Memory B cell (primary cell): ENCODE measurements at regions not wholly inside any gene's neighbourhood (a gene's known extent, or its start where the extent isn't known, plus 50 kb on each side); places are given as distances from the start of the nearest gene placed in this dataset.
"Not testable (repeated sequence)": the region's sequence is repeated elsewhere in the genome, so short reads cannot be mapped to it uniquely, and the experiment has no call there.

Source experiments
- ATAC-seq: fragments of 150-1000 bp; cut with Tn5 transposase; 2 replicates; pipeline ENCODE4 v1.10.0; 2021; ENCODE audit warnings: low read depth, mild to moderate bottlenecking, moderate library complexity
- DNase-seq, 2 donors: peaks; one replicate each; pipeline ENCODE4 v3.0.0; 2022; ENCODE audit warnings: low spot score in 2 of 2
- H3K27ac Mint-ChIP-seq: one replicate; pipeline ENCODE4 v1.8.0; 2022; ENCODE audit warnings: mild to moderate bottlenecking, moderate library complexity, mixed read lengths
- H3K27me3 Mint-ChIP-seq: one replicate; pipeline ENCODE4 v1.8.0; 2022; ENCODE audit warnings: mixed read lengths
- H3K36me3 Mint-ChIP-seq: one replicate; pipeline ENCODE4 v1.8.0; 2022; ENCODE audit warnings: mild to moderate bottlenecking, mixed read lengths
- H3K4me1 Mint-ChIP-seq: one replicate; pipeline ENCODE4 v1.8.0; 2022; ENCODE audit warnings: mixed read lengths
- H3K4me3 Mint-ChIP-seq: one replicate; pipeline ENCODE4 v1.8.0; 2022; ENCODE audit warnings: mild to moderate bottlenecking, moderate library complexity, mixed read lengths
- H3K9me3 Mint-ChIP-seq: one replicate; pipeline ENCODE4 v1.8.0; 2022; ENCODE audit warnings: mixed read lengths

DNA sequence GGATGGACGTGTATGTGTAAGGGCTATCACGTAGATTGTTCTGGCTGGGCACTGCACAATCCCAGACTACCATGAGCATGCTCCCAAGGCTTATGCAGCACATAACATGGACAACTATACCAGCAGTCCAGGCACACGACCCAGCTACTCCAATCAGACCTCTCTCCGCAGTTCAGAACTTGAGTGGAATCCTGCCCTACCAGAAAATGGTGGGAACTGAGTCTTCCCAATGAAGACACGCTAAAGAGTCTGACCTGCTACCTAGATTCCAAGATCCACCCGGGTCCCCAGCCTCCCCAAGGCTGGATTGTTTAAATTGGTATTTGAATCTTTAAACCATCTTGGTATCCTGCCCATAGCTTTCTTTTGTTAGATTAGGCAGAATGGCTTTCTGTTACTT, 251.3 kb upstream of the KAZN start:
- Mint-ChIP-seq H3K9me3 (no peaks in the 10 kb centered on the region), H3K4me3 (no peak overlapping the region), H3K27ac (no peak overlapping the region), H3K27me3 (peaks cover 8% of the 10 kb centered on the region), H3K4me1 (no peaks in the 10 kb centered on the region), H3K36me3 (no peaks in the 10 kb centered on the region)
- DNase-seq (no peak), ATAC-seq (no peak)

DNA sequence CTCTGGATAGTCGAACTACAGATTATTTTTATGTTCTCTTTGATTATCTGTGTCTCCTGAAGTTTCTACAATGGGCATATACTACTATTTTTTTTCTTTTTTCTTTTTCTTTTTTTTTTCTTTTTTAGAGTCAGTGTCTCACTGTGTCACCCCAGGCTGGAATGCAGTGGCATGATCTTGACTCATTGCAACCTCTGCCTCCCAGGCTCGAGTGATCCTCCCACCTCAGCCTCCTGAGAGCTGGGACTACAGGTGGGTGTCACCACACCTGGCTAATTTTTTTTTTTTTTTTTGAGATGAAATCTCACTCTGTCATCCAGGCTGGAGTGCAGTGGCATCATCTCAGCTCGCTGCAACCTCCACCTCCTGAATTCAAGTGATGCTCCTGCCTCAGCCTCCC, 250.7 kb upstream of the KAZN start:
- H3K27me3 Mint-ChIP-seq = peaks cover 8% of the 10 kb centered on the region
- no peaks in the 10 kb centered on the region for H3K4me1 Mint-ChIP-seq

DNA sequence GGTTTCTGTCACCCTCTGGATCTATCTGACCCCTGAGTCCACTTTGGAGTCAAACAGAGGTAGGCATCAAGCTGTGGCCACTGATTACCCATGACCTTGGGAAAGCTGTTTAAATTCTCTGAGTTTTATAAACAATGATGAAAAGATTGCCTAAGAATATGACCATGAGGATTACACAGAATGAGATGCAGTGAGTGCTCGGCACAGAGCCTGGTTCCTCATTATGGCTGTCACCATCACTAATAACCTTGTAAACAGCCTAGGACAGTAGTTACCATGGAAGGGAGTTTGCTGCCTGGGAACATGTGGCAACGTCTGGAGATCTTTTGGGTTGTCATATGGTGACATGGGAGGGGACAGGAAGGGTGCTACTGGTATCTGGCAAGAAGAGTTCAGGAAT, 248.3 kb upstream of the KAZN start:
- no peaks in the 10 kb centered on the region for H3K4me1 Mint-ChIP-seq
- H3K27me3 Mint-ChIP-seq = peaks cover 3% of the 10 kb centered on the region
- H3K36me3 Mint-ChIP-seq = no peaks in the 10 kb centered on the region
- no peak for ATAC-seq
- no peak overlapping the region for H3K27ac Mint-ChIP-seq
- no peak overlapping the region for H3K4me3 Mint-ChIP-seq
- no peak for DNase-seq
- H3K9me3 Mint-ChIP-seq = peaks cover 4% of the 10 kb centered on the region

More for the DNA sequence above, 250.7 kb upstream of the KAZN start:
- H3K36me3 Mint-ChIP-seq = no peaks in the 10 kb centered on the region
- H3K9me3 Mint-ChIP-seq = no peaks in the 10 kb centered on the region
- no peak overlapping the region for H3K27ac Mint-ChIP-seq
- no peak overlapping the region for H3K4me3 Mint-ChIP-seq
- ATAC-seq (no peak), DNase-seq (no peak)

DNA sequence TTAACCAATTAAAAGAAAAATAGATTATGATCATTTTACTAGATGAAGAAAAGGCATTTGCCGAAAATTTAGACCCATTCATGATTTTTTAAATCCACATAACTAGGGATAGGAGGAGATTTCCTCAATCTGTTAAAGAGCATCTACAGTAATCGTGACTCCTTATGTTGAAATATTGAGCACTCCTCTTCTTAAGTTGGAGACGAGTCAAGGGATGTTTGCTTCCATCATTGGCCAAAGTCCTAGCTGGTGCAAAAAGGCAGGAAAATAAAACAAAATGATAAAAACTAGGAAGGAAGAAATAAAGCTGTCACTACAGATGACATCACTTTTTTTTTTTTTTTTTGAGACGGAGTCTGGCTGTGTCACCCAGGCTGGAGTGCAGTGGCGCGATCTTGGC, 245.6 kb upstream of the KAZN start:
- ATAC-seq = no peak
- Mint-ChIP-seq H3K36me3 (peaks cover 2% of the 10 kb centered on the region), H3K9me3 (peaks cover 10% of the 10 kb centered on the region), H3K27me3 (peaks cover 3% of the 10 kb centered on the region), H3K4me1 (no peaks in the 10 kb centered on the region), H3K4me3 (no peak overlapping the region), H3K27ac (no peak overlapping the region)
- no peak for DNase-seq

DNA sequence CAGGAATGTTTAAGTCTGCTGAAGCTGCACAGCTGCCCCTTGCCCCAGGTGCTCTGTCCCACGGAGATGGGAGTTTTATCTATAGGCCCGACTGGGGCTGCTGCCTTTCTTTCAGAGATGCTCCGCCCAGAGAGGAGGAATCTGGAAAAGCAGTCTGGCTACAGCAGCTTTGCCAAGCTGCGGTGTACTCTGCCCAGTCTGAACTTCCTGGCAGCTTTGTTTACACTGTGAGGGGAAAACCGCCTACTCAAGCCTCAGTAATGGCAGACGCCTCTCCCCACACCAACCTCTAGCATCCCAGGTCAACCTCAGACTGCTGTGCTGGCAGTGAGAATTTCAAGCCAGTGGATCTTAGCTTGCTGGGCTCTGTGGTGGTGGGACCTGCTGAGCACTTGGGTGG, 237.5 kb upstream of the KAZN start:
- not testable (repeated sequence) for H3K4me3 Mint-ChIP-seq

DNA sequence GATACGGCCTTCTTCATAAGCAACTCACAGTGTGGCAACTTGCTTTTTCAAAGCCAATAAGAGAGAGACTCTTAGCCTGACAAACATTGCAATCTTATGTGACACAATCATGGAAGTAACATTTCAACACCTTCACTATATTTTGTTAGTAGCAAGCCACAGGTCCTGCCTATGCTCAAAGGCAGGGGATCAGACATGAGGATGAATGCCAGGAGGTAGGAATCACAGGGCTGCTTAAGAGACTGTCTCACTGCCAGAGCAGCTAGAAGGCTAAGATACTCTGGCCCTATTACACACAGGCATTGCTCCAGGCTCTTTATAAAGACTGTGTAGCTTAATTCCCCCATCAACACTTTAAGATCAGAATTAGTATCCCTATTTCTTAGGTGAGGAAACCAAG, 236.2 kb upstream of the KAZN start:
- ATAC-seq (no peak), DNase-seq (no peak)
- Mint-ChIP-seq H3K27ac (no peak overlapping the region), H3K9me3 (peaks cover 3% of the 10 kb centered on the region), H3K4me1 (no peaks in the 10 kb centered on the region), H3K36me3 (no peaks in the 10 kb centered on the region), H3K4me3 (no peak overlapping the region), H3K27me3 (peaks cover 4% of the 10 kb centered on the region)

More for the DNA sequence above, 237.5 kb upstream of the KAZN start:
- not testable (repeated sequence) for DNase-seq, H3K27me3 Mint-ChIP-seq, ATAC-seq, H3K27ac Mint-ChIP-seq, H3K36me3 Mint-ChIP-seq, H3K9me3 Mint-ChIP-seq, H3K4me1 Mint-ChIP-seq

DNA sequence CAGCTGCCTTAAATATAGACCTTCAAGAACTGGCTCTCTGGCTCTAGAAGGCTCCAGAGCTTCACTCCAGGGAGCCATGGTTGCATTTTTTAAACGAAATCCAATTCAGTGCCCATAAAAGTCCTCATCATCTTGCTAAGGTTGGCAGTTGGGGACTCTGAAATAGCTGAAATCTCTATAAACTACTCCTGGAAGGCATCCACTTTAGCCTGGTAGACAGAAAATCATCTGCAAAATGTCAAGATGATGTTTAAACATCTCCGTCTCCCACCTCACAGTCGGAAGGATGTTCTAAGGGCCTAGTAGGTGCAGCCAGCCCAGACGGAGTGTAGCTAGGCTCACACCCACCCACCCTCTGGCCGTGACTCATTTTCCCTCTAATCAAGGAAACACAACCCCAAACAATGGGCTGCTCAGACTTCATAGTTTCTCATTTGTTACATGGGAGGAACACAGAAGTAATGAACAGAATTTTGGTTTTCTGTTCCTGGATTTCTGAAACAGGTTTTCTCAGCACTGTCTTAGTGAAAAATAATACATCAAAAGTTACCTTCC, 235.4 kb upstream of the KAZN start:
- peaks cover 3% of the 10 kb centered on the region for H3K9me3 Mint-ChIP-seq
- ATAC-seq (no peak), DNase-seq (no peak)
- H3K27me3 Mint-ChIP-seq = peaks cover 4% of the 10 kb centered on the region
- no peaks in the 10 kb centered on the region for H3K4me1 Mint-ChIP-seq
- H3K27ac Mint-ChIP-seq = no peak overlapping the region
- no peak overlapping the region for H3K4me3 Mint-ChIP-seq
- H3K36me3 Mint-ChIP-seq = no peaks in the 10 kb centered on the region

DNA sequence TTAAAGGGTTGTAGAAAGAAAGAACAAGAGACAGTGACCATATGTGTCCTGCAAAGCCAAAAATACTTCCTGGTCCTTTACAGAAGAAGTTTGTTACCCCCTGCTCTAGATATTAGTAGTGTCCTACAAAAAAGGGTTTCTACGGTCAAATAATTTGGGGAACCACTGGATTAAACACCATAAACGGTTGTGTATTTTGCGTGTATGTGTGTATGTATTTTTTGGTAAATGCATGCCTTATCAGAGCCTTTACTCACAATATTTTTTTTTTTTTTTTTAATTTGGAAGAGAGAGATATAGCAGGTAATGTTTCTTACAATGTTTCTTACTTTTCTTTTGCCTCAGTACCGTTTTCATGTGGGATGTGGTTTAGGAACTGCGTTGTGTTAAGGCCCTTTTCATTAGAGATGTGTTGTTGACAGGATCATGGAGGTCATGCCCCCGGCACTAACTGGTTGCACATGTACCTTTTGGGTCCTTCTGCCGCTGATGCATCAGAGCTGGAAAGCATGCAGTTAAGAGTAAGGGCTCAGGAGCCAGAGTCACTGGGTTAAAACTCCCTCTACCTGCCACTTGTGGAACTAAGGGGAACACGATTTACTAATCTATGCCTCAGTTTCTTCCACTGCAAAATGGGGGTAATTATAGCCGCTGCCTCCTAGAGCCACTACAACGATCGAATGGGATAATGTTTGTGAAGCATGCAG, 234.6 kb upstream of the KAZN start:
- Mint-ChIP-seq H3K27me3 (peaks cover 4% of the 10 kb centered on the region), H3K4me3 (no peak overlapping the region), H3K27ac (no peak overlapping the region), H3K4me1 (no peaks in the 10 kb centered on the region), H3K36me3 (no peaks in the 10 kb centered on the region), H3K9me3 (peaks cover 3% of the 10 kb centered on the region)
- ATAC-seq = no peak
- no peak for DNase-seq

DNA sequence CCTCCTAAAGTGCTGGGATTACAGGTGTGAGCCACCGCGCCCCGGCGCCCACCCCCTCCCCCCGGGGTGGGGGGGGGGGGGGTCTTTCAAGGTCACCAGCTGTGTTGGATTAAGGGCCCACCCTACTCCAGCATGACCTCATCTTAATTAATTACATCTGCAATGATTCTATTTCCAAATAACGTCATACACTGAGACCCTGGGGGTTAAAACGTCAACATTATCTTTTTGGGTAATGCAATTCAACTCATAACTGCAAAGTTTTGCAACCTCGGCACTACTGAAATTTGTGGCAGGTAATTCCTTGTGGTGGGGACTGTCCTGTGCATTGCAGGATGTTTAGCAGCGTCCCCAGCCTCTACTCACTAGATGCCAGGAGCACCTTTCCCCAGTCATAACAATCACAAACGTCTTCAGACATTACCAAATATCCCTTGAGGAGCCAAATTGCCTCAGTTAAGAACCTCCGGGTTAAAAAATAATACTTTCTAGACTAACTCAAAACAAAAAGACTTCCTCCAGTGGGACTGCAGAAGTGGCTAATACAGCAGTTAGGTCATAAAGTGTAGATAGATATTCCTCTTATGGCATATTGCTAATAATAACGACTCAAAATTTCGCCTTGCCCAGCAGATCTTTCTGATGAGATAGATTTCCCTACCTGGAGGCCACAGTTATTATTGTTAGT, 233.0 kb upstream of the KAZN start:
- H3K27me3 Mint-ChIP-seq = peaks cover 4% of the 10 kb centered on the region
- peaks cover 2% of the 10 kb centered on the region for H3K9me3 Mint-ChIP-seq
- no peak overlapping the region for H3K27ac Mint-ChIP-seq
- no peaks in the 10 kb centered on the region for H3K36me3 Mint-ChIP-seq
- no peak overlapping the region for H3K4me3 Mint-ChIP-seq
- ATAC-seq = no peak
- H3K4me1 Mint-ChIP-seq = no peaks in the 10 kb centered on the region
- DNase-seq = no peak

DNA sequence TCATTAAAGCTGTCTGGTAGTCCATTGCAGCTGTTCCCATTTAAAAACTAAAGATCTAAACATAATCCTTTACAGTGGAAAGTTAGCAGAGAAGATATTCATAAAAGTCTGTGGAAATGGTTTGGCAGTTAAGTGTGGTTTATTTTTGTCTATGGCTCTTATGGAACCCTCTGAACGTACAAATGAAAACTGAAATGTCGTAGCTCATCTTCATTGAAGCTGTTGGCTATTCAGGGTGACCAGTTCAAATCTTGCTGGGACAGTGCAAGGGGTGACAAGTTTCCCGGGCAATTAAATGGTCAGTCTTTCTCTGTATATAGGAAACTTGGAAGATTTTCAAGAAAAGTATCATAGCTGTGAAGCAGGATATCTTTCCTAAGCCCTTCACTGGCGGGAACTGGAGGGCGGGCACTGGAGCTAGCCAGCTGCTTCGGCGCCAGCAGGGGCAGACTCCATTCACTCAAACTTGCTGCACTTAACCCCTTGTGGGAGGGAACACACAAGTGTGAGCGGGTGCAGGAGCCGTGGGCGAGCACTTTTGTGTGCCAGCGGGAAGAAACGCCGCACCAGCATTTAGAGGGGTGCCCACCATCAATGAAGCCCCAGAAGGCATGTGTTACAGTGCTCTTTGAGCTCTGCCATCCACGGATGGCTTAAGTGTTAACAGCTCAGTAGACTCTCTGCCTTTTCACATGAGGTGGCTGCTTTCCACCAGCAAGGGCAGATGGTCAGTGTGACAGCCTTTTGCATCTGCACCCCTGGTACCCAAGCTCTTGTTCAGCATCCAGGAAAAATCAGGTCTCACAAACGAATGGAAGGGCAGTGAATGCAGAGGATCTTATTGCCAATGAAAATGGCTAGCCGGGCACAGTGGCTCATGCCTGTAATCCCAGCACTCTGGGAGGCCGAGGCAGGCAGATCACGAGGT, 232.1 kb upstream of the KAZN start:
- Mint-ChIP-seq H3K4me1 (no peaks in the 10 kb centered on the region), H3K4me3 (no peak overlapping the region), H3K27ac (no peak overlapping the region), H3K27me3 (peaks cover 4% of the 10 kb centered on the region), H3K9me3 (peaks cover 2% of the 10 kb centered on the region), H3K36me3 (no peaks in the 10 kb centered on the region)
- ATAC-seq (no peak), DNase-seq (no peak)

DNA sequence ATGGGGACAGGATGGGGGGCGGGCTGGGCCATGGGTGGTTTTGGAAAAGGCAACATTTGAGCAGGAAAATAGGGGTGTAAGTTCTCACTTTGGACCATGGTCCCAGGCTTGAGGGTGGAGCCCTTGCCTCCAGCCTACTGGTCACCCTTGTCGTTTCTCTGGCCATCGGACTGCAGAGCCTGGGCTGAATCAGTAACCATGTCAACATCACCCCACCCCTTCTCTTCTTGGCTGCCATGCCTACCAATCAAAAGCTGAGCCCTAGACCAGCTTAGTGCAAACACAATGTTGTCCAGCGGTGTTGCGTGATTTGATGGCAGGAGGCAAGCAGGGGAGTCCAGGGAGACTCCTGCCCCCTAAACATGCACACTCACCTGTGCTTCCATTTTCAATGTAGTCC, 231.0 kb upstream of the KAZN start:
- Mint-ChIP-seq H3K27me3 (peaks cover 4% of the 10 kb centered on the region), H3K9me3 (no peaks in the 10 kb centered on the region)

DNA sequence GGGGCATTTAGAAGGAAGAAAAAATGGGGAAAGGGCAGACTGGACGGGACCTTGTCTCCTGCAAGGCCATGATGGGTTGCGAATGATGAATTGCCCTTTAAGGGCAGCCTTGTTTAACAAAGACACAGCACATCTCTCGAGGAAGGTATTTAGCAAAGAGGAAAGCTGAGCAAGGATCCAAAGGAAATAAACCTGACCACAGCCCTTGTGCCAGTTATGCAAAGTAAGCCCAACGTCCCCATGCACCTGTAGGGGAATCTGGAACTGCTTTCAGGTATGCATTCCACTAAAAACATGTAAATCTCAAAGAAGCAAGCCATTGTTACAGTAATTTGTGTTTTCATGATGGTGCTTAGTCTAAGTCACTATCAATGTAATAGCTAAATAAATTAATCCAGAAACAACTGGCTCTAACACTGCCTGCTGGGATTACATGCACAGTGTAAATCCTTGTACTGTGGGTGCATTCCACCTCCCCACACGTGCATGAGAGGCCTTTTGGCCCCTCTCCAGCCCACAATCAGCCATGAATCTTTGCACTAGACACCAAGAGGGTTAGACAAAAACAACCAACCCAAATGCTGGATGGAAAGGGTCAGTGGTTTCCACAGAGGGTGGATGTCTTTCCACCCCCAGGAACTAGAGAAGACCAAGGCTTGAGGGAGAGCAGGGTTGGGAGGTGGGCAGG, 228.8 kb upstream of the KAZN start:
- Mint-ChIP-seq H3K4me3 (no peak overlapping the region), H3K9me3 (no peaks in the 10 kb centered on the region), H3K36me3 (no peaks in the 10 kb centered on the region), H3K27me3 (peaks cover 1% of the 10 kb centered on the region), H3K27ac (no peak overlapping the region), H3K4me1 (no peaks in the 10 kb centered on the region)
- DNase-seq = no peak
- ATAC-seq = no peak

More for the DNA sequence above, 231.0 kb upstream of the KAZN start:
- no peak overlapping the region for H3K4me3 Mint-ChIP-seq
- H3K27ac Mint-ChIP-seq = no peak overlapping the region
- no peaks in the 10 kb centered on the region for H3K36me3 Mint-ChIP-seq
- H3K4me1 Mint-ChIP-seq = no peaks in the 10 kb centered on the region
- DNase-seq (no peak), ATAC-seq (no peak)

DNA sequence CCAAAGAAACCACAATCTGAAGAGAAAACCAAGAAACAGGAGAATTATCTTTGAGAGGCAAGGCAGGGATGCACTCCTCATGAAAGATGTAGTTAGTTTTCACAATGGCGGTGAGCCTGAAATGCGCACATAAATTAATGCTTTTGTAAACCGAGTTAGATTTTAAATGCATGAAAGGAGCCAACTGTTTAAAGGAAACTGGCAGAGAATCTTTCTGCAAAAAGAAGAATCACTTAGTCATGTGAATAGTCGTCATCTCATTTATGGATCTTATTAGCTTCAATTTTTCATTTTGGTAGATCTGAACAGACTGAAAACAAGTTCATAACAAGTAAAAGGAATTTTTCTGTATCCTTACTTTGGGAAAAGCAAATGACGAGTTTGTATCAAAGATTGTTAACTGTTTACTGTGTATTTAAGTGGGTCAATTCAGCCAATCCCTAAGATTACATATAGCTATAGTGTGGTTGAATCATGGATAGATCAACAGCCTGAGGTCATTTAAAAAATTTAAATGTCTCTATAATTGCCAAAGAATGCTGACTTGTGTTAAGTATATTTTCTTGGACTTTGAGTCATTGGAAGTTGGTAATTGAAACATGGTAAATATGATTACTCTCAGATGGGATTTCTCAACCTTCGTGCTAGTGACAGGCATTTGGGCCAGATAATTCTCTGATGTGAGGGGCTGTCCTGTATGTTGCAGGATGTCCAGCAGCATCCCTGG, 226.6 kb upstream of the KAZN start:
- Mint-ChIP-seq H3K36me3 (no peaks in the 10 kb centered on the region), H3K27ac (no peak overlapping the region), H3K4me3 (no peak overlapping the region), H3K9me3 (no peaks in the 10 kb centered on the region), H3K4me1 (no peaks in the 10 kb centered on the region), H3K27me3 (no peaks in the 10 kb centered on the region)
- DNase-seq = no peak
- no peak for ATAC-seq
